ENCODE measurements at regions not wholly inside any gene's neighbourhood (a gene's known extent, or its start where the extent isn't known, plus 50 kb on each side); places are given as distances from the start of the nearest gene placed in this dataset.

- ChIA-PET CTCF (interaction anchor here (0.6 kb wide), 1 partner anchor 11 kb away, joined by 3 read pairs; no protein-coding TSS in a partner anchor), POLR2A (no interaction called here)
- Mint-ChIP-seq H3K4me3 (ENCODE audit: unreplicated experiment) (no peak overlapping the region), H3K27ac (ENCODE audit: low read depth, unreplicated experiment) (no peak overlapping the region), H3K9me3 (ENCODE audit: unreplicated experiment) (no peaks in the 10 kb centered on the region), H3K27me3 (ENCODE audit: insufficient read depth, unreplicated experiment) (no peaks in the 10 kb centered on the region), H3K4me1 (ENCODE audit: insufficient read depth, unreplicated experiment) (peaks cover 6% of the 10 kb centered on the region), H3K36me3 (ENCODE audit: insufficient read depth, unreplicated experiment) (no peaks in the 10 kb centered on the region)
- BruUV-seq (replicated peaks): no TSS peak
- TF ChIP-seq CTCF (IDR thresholded peaks at IDR 0.05; ENCODE audit: unreplicated experiment): no peak
- DNase-seq (ENCODE audit: unreplicated experiment): no peak
- intact Hi-C loops (cut with micrococcal nuclease): no loop called here
Measured at GRCh38 chr13:106795847-106796246, 227.9 kb upstream of the ARGLU1 start.

- Mint-ChIP-seq H3K4me1 (ENCODE audit: insufficient read depth, unreplicated experiment) (peaks cover 6% of the 10 kb centered on the region), H3K36me3 (ENCODE audit: insufficient read depth, unreplicated experiment) (no peaks in the 10 kb centered on the region), H3K4me3 (ENCODE audit: unreplicated experiment) (no peak overlapping the region), H3K27me3 (ENCODE audit: insufficient read depth, unreplicated experiment) (no peaks in the 10 kb centered on the region), H3K27ac (ENCODE audit: low read depth, unreplicated experiment) (no peak overlapping the region), H3K9me3 (ENCODE audit: unreplicated experiment) (no peaks in the 10 kb centered on the region)
- intact Hi-C loops (cut with micrococcal nuclease): no loop called here
- ChIA-PET POLR2A (no interaction called here), CTCF (no interaction called here)
- no peak for TF ChIP-seq CTCF (IDR thresholded peaks at IDR 0.05; ENCODE audit: unreplicated experiment)
- DNase-seq (ENCODE audit: unreplicated experiment): no peak
- BruUV-seq (replicated peaks): no TSS peak
Measured at GRCh38 chr13:106794117-106794516, 226.2 kb upstream of the ARGLU1 start.

- no peak for DNase-seq (ENCODE audit: unreplicated experiment)
- Mint-ChIP-seq H3K27me3 (ENCODE audit: insufficient read depth, unreplicated experiment) (no peaks in the 10 kb centered on the region), H3K4me3 (ENCODE audit: unreplicated experiment) (no peak overlapping the region), H3K4me1 (ENCODE audit: insufficient read depth, unreplicated experiment) (no peaks in the 10 kb centered on the region), H3K27ac (ENCODE audit: low read depth, unreplicated experiment) (no peak overlapping the region), H3K9me3 (ENCODE audit: unreplicated experiment) (no peaks in the 10 kb centered on the region), H3K36me3 (ENCODE audit: insufficient read depth, unreplicated experiment) (no peaks in the 10 kb centered on the region)
- intact Hi-C loops (cut with micrococcal nuclease): no loop called here
- POLR2A ChIA-PET: no interaction called here
- TF ChIP-seq CTCF (IDR thresholded peaks at IDR 0.05; ENCODE audit: unreplicated experiment): no peak
- CTCF ChIA-PET: no interaction called here
- BruUV-seq (replicated peaks): no TSS peak
Measured at GRCh38 chr13:106789911-106790310, 222.0 kb upstream of the ARGLU1 start.

GRCh38 chr13:106786006-106786563, 218.1 kb upstream of the ARGLU1 start:
- DNase-seq (ENCODE audit: unreplicated experiment): no peak
- no peak overlapping the region for H3K27ac Mint-ChIP-seq (ENCODE audit: low read depth, unreplicated experiment)
- H3K36me3 Mint-ChIP-seq (ENCODE audit: insufficient read depth, unreplicated experiment): no peaks in the 10 kb centered on the region
- H3K4me3 Mint-ChIP-seq (ENCODE audit: unreplicated experiment): no peak overlapping the region
- H3K9me3 Mint-ChIP-seq (ENCODE audit: unreplicated experiment): no peaks in the 10 kb centered on the region
- no TSS peak for BruUV-seq (replicated peaks)
- CTCF ChIA-PET: interaction anchor here (0.7 kb wide), 1 partner anchor 260 kb away, joined by 4 read pairs; no protein-coding TSS in a partner anchor
- intact Hi-C loops (cut with micrococcal nuclease): no loop called here
- H3K27me3 Mint-ChIP-seq (ENCODE audit: insufficient read depth, unreplicated experiment): no peaks in the 10 kb centered on the region
- POLR2A ChIA-PET: no interaction called here
- no peaks in the 10 kb centered on the region for H3K4me1 Mint-ChIP-seq (ENCODE audit: insufficient read depth, unreplicated experiment)
- no peak for TF ChIP-seq CTCF (IDR thresholded peaks at IDR 0.05; ENCODE audit: unreplicated experiment)

All from MCF 10A (cell line).